ENCODE measurements at regions not wholly inside any gene's neighbourhood (a gene's known extent, or its start where the extent isn't known, plus 50 kb on each side); places are given as distances from the start of the nearest gene placed in this dataset.

- no peak for TF ChIP-seq CTCF (IDR thresholded peaks at IDR 0.05; ENCODE audit: insufficient read depth, low read depth, low read length)
- H3K4me3 ChIP-seq (ENCODE audit: low read depth, low read length), result no peak overlapping the region
- DNase-seq (ENCODE audit: low read depth), result peak; percentile 44
Measured at GRCh38 chr12:32032205-32032810, 73.1 kb downstream of the RESF1 start.

- DNase-seq (ENCODE audit: low read depth), result no peak
Measured at GRCh38 chr12:32033406-32033805, 73.2 kb upstream of the BICD1 start.

GRCh38 chr12:32034045-32034444 is 72.6 kb upstream of the BICD1 start:
- TF ChIP-seq CTCF (IDR thresholded peaks at IDR 0.05; ENCODE audit: insufficient read depth, low read depth, low read length), result no peak
- H3K4me3 ChIP-seq (ENCODE audit: low read depth, low read length), result no peak overlapping the region
- peak; percentile 48 for DNase-seq (ENCODE audit: low read depth)

More at GRCh38 chr12:32033406-32033805, 73.2 kb upstream of the BICD1 start:
- no peak for TF ChIP-seq CTCF (IDR thresholded peaks at IDR 0.05; ENCODE audit: insufficient read depth, low read depth, low read length)
- H3K4me3 ChIP-seq (ENCODE audit: low read depth, low read length), result no peak overlapping the region

GRCh38 chr12:32036477-32037263 is 70.0 kb upstream of the BICD1 start:
- H3K4me3 ChIP-seq (ENCODE audit: low read depth, low read length), result no peak overlapping the region
- TF ChIP-seq CTCF (IDR thresholded peaks at IDR 0.05; ENCODE audit: insufficient read depth, low read depth, low read length), result no peak
- DNase-seq (ENCODE audit: low read depth), result no peak

- peak; percentile 77 for DNase-seq (ENCODE audit: low read depth)
- TF ChIP-seq CTCF (IDR thresholded peaks at IDR 0.05; ENCODE audit: insufficient read depth, low read depth, low read length), result no peak
Measured at GRCh38 chr12:32039347-32039746, 67.3 kb upstream of the BICD1 start.

GRCh38 chr12:32039917-32040575 is 66.6 kb upstream of the BICD1 start:
- no peak for TF ChIP-seq CTCF (IDR thresholded peaks at IDR 0.05; ENCODE audit: insufficient read depth, low read depth, low read length)
- no peak overlapping the region for H3K4me3 ChIP-seq (ENCODE audit: low read depth, low read length)
- DNase-seq (ENCODE audit: low read depth), result no peak

More at GRCh38 chr12:32039347-32039746, 67.3 kb upstream of the BICD1 start:
- no peak overlapping the region for H3K4me3 ChIP-seq (ENCODE audit: low read depth, low read length)

Measured in fibroblast of villous mesenchyme (primary cell).